GM19238 (cell line): ENCODE measurements at regions not wholly inside any gene's neighbourhood (a gene's known extent, or its start where the extent isn't known, plus 50 kb on each side); places are given as distances from the start of the nearest gene placed in this dataset.

Experiments used
- DNase-seq: peaks from one replicate; pipeline ENCODE4 v3.0.0; 2011; ENCODE audit warnings: low spot score; ENCODE audit not compliant: insufficient read length

GRCh38 chr3:80519436-80519835 is 751.6 kb upstream of the ROBO1 start:
- DNase-seq = no peak

- DNase-seq = no peak
Measured at GRCh38 chr3:80496452-80496851, 728.7 kb upstream of the ROBO1 start.

GRCh38 chr3:80492162-80492561 is 724.4 kb upstream of the ROBO1 start:
- no peak for DNase-seq

- DNase-seq = no peak
Measured at GRCh38 chr3:80472961-80473360, 705.2 kb upstream of the ROBO1 start.

GRCh38 chr3:80472459-80472858 is 704.7 kb upstream of the ROBO1 start:
- no peak for DNase-seq

GRCh38 chr3:80470433-80470832 is 702.6 kb upstream of the ROBO1 start:
- DNase-seq = no peak

- no peak for DNase-seq
Measured at GRCh38 chr3:80465746-80466145, 697.9 kb upstream of the ROBO1 start.

- no peak for DNase-seq
Measured at GRCh38 chr3:80451393-80451792, 683.6 kb upstream of the ROBO1 start.

GRCh38 chr3:80445641-80446040 is 677.8 kb upstream of the ROBO1 start:
- no peak for DNase-seq

- no peak for DNase-seq
Measured at GRCh38 chr3:80445053-80445452, 677.3 kb upstream of the ROBO1 start.

GRCh38 chr3:80439490-80439889 is 671.7 kb upstream of the ROBO1 start:
- DNase-seq = no peak

- no peak for DNase-seq
Measured at GRCh38 chr3:80434366-80434765, 666.6 kb upstream of the ROBO1 start.

- no peak for DNase-seq
Measured at GRCh38 chr3:80424951-80425350, 657.2 kb upstream of the ROBO1 start.

GRCh38 chr3:80408030-80408721 is 640.4 kb upstream of the ROBO1 start:
- no peak for DNase-seq

- DNase-seq = no peak
Measured at GRCh38 chr3:80405618-80406017, 637.8 kb upstream of the ROBO1 start.

GRCh38 chr3:80395023-80395422 is 627.2 kb upstream of the ROBO1 start:
- no peak for DNase-seq

- DNase-seq = no peak
Measured at GRCh38 chr3:80391573-80391972, 623.8 kb upstream of the ROBO1 start.

- no peak for DNase-seq
Measured at GRCh38 chr3:80384811-80385210, 617.0 kb upstream of the ROBO1 start.

GRCh38 chr3:80374423-80374822 is 606.6 kb upstream of the ROBO1 start:
- DNase-seq = no peak

- no peak for DNase-seq
Measured at GRCh38 chr3:80368616-80369015, 600.8 kb upstream of the ROBO1 start.

GRCh38 chr3:80366808-80367548 is 599.2 kb upstream of the ROBO1 start:
- no peak for DNase-seq

- no peak for DNase-seq
Measured at GRCh38 chr3:80357761-80358160, 590.0 kb upstream of the ROBO1 start.

- DNase-seq = no peak
Measured at GRCh38 chr3:80355144-80355543, 587.3 kb upstream of the ROBO1 start.
